HG02571 (cell line): ENCODE measurements at regions not wholly inside any gene's neighbourhood (a gene's known extent, or its start where the extent isn't known, plus 50 kb on each side); places are given as distances from the start of the nearest gene placed in this dataset.
"Not testable (repeated sequence)": the region's sequence is repeated elsewhere in the genome, so short reads cannot be mapped to it uniquely, and the experiment has no call there.

Source experiments
- ATAC-seq: cut with Tn5 transposase; IDR thresholded peaks from one replicate; pipeline ENCODE4 v1.9.1; 2021; ENCODE audit warnings: mild to moderate bottlenecking, moderate library complexity; ENCODE audit not compliant: unreplicated experiment

- no peak for ATAC-seq
These were observed 93.5 kb downstream of the NAB1 start for GRCh38 chr2:190742431-190742830.

GRCh38 chr2:190744041-190744440 lies 95.2 kb downstream of the NAB1 start:
- ATAC-seq = no peak

- ATAC-seq = no peak
These were observed 98.3 kb downstream of the NAB1 start for GRCh38 chr2:190746971-190747761.

- ATAC-seq = no peak
These were observed 100.1 kb downstream of the NAB1 start for GRCh38 chr2:190748966-190749365.

- no peak for ATAC-seq
These were observed 107.0 kb downstream of the NAB1 start for GRCh38 chr2:190755772-190756415.

- no peak for ATAC-seq
These were observed 110.9 kb downstream of the NAB1 start for GRCh38 chr2:190759749-190760213.

GRCh38 chr2:190760353-190761150 lies 111.7 kb downstream of the NAB1 start:
- ATAC-seq = not testable (repeated sequence)

- not testable (repeated sequence) for ATAC-seq
These were observed 112.3 kb downstream of the NAB1 start for GRCh38 chr2:190761216-190761615.

- ATAC-seq = no peak
These were observed 113.7 kb downstream of the NAB1 start for GRCh38 chr2:190762566-190762965.

GRCh38 chr2:190763100-190763499 lies 114.2 kb downstream of the NAB1 start:
- ATAC-seq = no peak

GRCh38 chr2:190763901-190764514 lies 115.1 kb downstream of the NAB1 start:
- peak; percentile 71 for ATAC-seq

GRCh38 chr2:190765386-190766173 lies 115.0 kb upstream of the GLS start:
- no peak for ATAC-seq

- no peak for ATAC-seq
These were observed 114.4 kb upstream of the GLS start for GRCh38 chr2:190766174-190766572.

- no peak for ATAC-seq
These were observed 114.0 kb upstream of the GLS start for GRCh38 chr2:190766595-190766994.

GRCh38 chr2:190767821-190768220 lies 112.8 kb upstream of the GLS start:
- no peak for ATAC-seq

GRCh38 chr2:190769258-190769657 lies 111.4 kb upstream of the GLS start:
- no peak for ATAC-seq

- ATAC-seq = no peak
These were observed 108.9 kb upstream of the GLS start for GRCh38 chr2:190771726-190772125.

GRCh38 chr2:190780594-190780993 lies 100.0 kb upstream of the GLS start:
- ATAC-seq = no peak

GRCh38 chr2:190781604-190782198 lies 98.9 kb upstream of the GLS start:
- no peak for ATAC-seq

- no peak for ATAC-seq
These were observed 98.4 kb upstream of the GLS start for GRCh38 chr2:190782264-190782663.
